MG63 (cell line): ENCODE measurements at regions not wholly inside any gene's neighbourhood (a gene's known extent, or its start where the extent isn't known, plus 50 kb on each side); places are given as distances from the start of the nearest gene placed in this dataset.

ENCODE experiments used
- DNase-seq: peaks from one replicate; pipeline ENCODE4 v3.0.0-alpha.2; 2020
- H3K27me3 ChIP-seq: fragments of 250-450 bp; sonication (Bioruptor Pico); 2 replicates; pipeline ENCODE4 v1.5.1; 2020; ENCODE audit warnings: mild to moderate bottlenecking, moderate library complexity
- H3K36me3 ChIP-seq: fragments of 250-450 bp; sonication (Bioruptor Pico); 2 replicates; pipeline ENCODE4 v1.5.1; 2020; ENCODE audit warnings: mild to moderate bottlenecking, moderate library complexity
- H3K4me3 ChIP-seq: fragments of 250-450 bp; sonication (Bioruptor Pico); 2 replicates; pipeline ENCODE4 v1.5.1; 2020; ENCODE audit warnings: mild to moderate bottlenecking, moderate library complexity
- H3K9me3 ChIP-seq: fragments of 250-450 bp; sonication (Bioruptor Pico); 2 replicates; pipeline ENCODE4 v1.5.1; 2020; ENCODE audit warnings: mild to moderate bottlenecking, moderate library complexity

DNA sequence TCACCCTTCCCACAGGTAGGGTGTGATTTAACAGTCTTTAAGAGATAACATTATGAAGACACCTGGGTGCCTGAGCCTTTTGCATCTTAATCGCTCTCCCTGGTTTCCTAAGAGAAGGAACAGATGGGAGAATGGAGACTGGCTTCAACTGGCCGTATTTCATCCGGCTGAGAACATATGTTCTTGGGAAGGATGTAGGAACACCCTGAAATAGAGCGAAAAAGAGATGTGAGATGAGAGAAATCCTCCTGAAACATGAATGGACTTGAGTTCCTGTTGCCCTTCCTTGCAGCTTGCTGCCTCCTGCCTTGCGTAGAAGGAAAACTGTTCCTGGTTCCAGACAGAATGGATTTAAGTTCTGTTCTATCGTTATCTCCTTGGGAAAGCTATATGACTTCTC, 385.4 kb upstream of the RBFOX1 start:
- H3K9me3 ChIP-seq, result no peaks in the 10 kb centered on the region
- no peaks in the 10 kb centered on the region for H3K36me3 ChIP-seq
- no peaks in the 10 kb centered on the region for H3K27me3 ChIP-seq
- DNase-seq, result no peak
- no peak overlapping the region for H3K4me3 ChIP-seq

DNA sequence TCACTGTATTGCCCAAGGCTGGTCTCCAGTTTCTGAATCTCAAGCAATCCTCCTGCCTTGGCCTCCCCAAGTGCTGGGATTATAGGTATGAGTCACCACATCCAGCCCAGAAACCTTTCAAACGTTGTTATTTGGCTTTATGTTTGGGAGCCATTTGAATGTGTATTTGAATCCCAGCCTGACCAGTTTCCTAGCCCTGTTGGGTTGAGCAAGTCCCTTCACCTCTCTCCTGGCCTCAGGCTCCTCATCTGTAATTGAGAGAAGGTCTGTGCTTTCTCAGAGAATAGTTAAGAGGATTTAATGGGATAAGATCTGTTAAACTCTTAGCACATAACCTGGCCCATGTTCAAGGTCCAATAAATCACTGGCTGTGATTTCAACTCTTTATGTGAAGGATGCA, 385.8 kb upstream of the RBFOX1 start:
- Histone ChIP-seq H3K27me3 (no peaks in the 10 kb centered on the region), H3K4me3 (no peak overlapping the region), H3K9me3 (no peaks in the 10 kb centered on the region), H3K36me3 (no peaks in the 10 kb centered on the region)
- no peak for DNase-seq

DNA sequence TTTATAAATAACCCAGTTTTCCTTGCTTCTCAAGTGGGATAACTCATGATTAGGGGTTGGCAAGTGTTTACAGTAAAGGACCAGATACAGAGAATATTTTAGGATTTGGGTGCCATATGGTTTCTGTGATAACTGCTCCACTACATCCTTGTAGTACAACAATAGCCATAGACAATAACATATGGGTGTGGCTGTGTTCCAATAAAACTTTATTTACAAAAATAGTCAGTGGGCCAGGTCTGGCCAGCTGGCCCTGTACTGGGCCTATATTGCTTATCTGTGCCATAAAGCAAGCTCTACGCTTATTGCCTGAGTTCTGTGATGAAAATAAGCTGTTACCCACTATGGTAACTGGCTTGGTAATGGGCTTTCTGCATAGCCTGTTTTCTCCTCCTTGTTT, 386.5 kb upstream of the RBFOX1 start:
- H3K4me3 ChIP-seq, result no peak overlapping the region
- H3K27me3 ChIP-seq, result no peaks in the 10 kb centered on the region
- H3K9me3 ChIP-seq, result no peaks in the 10 kb centered on the region
- H3K36me3 ChIP-seq, result no peaks in the 10 kb centered on the region
- no peak for DNase-seq

DNA sequence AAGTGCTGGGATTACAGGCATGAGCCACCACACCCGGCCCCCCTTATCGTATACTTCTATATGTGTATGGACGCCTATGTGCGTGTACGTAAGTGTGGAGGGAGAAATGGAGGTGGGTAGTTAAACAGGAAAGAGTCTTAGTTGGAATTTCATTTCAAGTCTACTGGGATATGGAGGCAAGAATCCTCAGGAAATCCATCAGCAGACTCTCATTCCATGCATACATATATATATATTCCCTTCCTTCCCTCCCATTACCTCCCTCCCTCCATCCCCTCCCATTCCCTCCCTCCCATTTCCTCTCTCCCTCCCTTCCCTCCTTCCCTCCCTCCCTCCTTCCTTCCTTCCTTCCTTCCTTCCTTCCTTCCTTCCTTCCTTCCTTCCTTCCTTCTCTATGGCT, 391.7 kb upstream of the RBFOX1 start:
- Histone ChIP-seq H3K27me3 (no peaks in the 10 kb centered on the region), H3K4me3 (no peak overlapping the region), H3K9me3 (no peaks in the 10 kb centered on the region), H3K36me3 (no peaks in the 10 kb centered on the region)
- no peak for DNase-seq

DNA sequence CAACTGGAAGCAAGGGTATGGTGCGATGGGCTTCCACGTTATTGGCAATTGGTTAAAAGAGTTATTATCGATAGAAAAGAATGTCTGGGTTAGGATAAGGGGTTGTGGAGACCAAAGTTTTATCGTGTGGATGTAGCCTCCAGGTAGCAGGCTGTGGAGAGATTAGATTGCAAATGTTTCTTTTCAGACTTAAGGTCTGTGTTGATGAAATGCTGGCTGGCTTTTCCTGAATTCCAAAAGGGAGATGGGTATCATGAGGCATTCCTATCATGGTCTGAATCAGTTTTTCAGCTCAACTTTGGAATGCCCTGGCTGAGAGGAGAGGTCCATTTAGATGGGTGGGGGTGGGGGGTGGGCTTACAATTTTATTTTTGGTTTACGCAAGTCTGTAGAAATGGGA, 395.0 kb upstream of the RBFOX1 start:
- H3K9me3 ChIP-seq, result no peaks in the 10 kb centered on the region
- no peak for DNase-seq
- no peak overlapping the region for H3K4me3 ChIP-seq
- no peaks in the 10 kb centered on the region for H3K36me3 ChIP-seq
- no peaks in the 10 kb centered on the region for H3K27me3 ChIP-seq

DNA sequence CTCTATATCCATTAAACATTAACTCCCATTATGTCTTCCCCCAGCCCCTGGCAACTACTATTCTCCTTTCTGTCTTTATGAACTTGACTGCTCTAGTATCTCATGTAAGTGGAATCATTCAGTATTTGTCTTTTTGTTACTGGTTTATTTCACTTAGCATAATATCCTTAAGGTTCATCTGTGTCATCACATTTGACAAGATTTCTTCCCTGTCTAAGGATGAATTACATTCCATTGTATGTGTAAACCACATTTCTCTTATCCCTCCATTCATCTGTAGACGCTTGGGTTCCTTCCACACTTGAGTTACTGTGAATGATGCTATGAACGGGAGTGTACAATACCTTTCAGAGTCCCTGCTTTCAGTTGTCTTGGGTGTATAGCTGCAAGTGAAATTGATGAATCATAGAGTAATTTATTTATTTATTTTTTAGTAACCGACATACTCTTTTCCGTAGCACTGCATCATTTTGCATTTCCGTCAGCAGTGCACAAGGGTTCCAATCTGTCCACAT, 399.7 kb upstream of the RBFOX1 start:
- no peak for DNase-seq
- Histone ChIP-seq H3K9me3 (no peaks in the 10 kb centered on the region), H3K36me3 (no peaks in the 10 kb centered on the region), H3K27me3 (no peaks in the 10 kb centered on the region), H3K4me3 (no peak overlapping the region)

DNA sequence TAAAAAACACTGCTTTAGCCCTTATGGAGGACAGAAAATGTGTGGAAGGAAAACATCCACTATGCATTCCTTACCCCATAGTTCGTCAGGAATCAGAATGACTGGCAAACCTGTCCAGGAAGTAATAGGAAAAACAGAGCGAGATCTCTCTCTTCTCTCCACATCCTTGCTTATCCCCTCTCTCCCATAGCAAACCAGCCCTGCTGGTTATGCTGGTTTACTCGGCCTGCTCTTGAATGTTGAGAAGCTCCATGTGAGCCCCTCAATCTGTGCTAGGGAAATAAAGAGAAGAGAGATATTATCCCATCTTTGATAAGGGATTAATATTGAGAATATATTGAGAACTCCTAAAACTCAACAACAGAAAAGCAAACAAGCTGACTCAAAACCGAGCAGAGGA, 402.8 kb upstream of the RBFOX1 start:
- Histone ChIP-seq H3K27me3 (no peaks in the 10 kb centered on the region), H3K9me3 (no peaks in the 10 kb centered on the region), H3K4me3 (no peak overlapping the region), H3K36me3 (no peaks in the 10 kb centered on the region)
- no peak for DNase-seq

DNA sequence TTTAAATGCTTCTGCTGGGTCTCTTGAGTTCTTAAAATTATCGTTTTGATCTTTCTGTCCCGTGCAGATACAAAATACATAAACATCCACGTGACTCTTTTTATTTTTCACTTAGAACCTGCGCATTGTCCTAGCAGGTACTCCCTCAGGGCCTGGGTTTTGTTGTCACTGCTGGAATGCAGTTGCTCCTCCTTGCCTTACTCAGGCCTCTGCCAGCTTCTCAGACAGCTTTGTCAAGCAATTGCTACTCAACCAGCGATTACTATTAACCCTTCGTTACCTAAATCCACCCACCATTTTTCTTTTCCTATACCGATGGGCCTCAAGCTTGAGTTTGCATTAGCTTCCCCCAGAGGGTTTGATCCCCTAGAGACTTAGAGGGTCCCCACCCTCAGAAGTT, 405.9 kb upstream of the RBFOX1 start:
- no peaks in the 10 kb centered on the region for H3K36me3 ChIP-seq
- H3K9me3 ChIP-seq, result no peaks in the 10 kb centered on the region
- DNase-seq, result no peak
- H3K4me3 ChIP-seq, result no peak overlapping the region
- H3K27me3 ChIP-seq, result no peaks in the 10 kb centered on the region

DNA sequence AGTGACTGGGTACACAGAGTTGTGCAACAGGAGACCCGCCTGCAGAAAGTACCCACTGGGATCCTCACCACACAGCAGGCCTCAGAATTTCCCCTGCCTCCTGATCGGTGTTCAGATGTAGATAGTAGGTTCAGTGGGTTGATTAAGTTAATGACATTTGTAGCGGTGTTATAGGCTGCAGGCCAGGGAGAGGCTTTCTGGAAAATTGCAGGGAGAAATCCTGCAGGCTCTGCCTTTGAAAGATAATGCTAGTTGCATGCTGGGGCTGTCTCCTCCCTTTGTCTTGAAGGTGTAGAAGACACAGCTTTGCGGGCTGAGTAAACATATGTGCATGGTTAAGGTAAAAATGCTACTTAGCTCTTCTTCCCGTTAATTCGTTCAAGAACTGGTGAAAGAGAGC, 406.3 kb upstream of the RBFOX1 start:
- Histone ChIP-seq H3K36me3 (no peaks in the 10 kb centered on the region), H3K27me3 (no peaks in the 10 kb centered on the region), H3K4me3 (no peak overlapping the region), H3K9me3 (no peaks in the 10 kb centered on the region)
- no peak for DNase-seq

DNA sequence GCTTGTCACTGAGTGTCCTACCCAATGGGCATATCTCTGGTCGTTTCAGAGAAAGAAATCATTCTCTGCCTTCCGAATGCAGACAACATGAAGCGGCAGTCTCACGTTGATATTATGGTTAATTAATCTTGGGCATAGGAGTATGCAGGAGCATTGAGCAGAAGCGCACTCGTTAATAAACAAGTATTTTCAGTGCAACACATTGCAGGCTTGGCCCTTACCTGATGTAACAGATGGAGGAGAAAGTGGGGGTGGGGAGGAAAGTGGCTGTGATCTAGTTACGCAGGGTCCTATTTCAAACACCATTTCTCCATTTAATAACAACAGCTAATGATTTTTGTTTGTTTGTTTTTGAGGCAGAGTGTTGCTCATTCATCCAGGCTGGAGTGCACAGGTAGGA, 414.0 kb upstream of the RBFOX1 start:
- H3K27me3 ChIP-seq, result no peaks in the 10 kb centered on the region
- H3K9me3 ChIP-seq, result no peaks in the 10 kb centered on the region
- H3K4me3 ChIP-seq, result no peak overlapping the region
- DNase-seq, result no peak
- no peaks in the 10 kb centered on the region for H3K36me3 ChIP-seq

DNA sequence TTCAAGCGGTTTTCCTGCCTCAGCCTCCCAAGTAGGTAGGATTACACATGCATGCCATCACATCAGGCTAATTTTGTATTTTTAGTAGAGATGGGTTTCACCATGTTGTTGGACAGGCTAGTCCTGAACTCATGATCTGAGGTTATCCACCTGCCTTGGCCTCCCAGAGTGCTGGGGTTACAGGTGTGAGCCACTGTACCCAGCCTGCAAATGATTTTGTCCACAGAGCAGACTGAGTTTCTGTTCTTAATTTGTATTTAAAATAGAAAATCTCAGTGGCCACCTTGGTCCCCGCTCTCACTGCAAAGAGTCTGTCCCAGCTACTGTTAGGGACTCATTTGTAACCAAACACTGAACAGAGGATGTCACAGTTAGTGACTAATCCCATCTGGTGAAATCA, 415.7 kb upstream of the RBFOX1 start:
- Histone ChIP-seq H3K4me3 (no peak overlapping the region), H3K27me3 (no peaks in the 10 kb centered on the region), H3K9me3 (no peaks in the 10 kb centered on the region), H3K36me3 (no peaks in the 10 kb centered on the region)
- DNase-seq, result no peak

DNA sequence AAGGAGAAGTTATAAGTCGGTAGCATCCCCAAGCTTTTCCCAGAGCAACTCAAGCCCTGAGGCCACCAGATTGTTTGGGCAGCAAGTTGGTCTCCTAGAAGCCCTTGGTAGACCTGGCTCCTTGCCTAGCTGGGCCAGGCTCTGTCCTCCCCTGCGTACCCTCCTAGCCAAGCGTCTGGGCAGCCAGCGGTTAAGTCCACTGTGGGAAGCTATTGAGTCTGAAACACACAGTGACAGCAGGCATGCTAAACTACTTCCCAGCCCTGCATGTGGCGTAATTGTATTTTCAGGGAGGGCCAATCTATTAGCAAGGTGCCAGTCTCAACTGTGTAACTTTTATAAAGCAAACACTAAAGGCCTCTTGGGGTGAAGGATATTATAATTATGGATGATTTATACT, 419.1 kb upstream of the RBFOX1 start:
- no peak overlapping the region for H3K4me3 ChIP-seq
- no peaks in the 10 kb centered on the region for H3K27me3 ChIP-seq
- DNase-seq, result no peak
- H3K36me3 ChIP-seq, result no peaks in the 10 kb centered on the region
- no peaks in the 10 kb centered on the region for H3K9me3 ChIP-seq

DNA sequence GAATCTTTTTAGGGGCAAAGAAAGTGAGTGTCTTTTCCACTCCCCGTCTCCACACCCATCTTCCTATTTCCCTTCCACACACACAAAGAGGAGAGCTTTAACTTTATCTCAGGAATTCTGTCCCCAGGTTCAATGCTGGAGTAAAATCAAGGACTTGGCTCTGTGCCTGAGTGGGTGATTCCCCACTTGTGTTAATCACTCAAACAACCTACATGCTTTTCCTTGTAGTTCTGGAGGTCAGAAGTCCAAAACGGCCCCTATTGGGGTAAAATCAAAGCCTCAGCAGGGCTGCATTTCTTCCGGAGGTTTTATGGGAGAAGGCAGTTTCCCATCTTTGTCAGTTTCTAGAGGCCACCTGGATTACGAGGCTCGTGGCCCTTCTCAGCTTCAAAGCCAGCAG, 422.3 kb upstream of the RBFOX1 start:
- DNase-seq, result no peak
- Histone ChIP-seq H3K4me3 (no peak overlapping the region), H3K9me3 (no peaks in the 10 kb centered on the region), H3K27me3 (no peaks in the 10 kb centered on the region), H3K36me3 (no peaks in the 10 kb centered on the region)

DNA sequence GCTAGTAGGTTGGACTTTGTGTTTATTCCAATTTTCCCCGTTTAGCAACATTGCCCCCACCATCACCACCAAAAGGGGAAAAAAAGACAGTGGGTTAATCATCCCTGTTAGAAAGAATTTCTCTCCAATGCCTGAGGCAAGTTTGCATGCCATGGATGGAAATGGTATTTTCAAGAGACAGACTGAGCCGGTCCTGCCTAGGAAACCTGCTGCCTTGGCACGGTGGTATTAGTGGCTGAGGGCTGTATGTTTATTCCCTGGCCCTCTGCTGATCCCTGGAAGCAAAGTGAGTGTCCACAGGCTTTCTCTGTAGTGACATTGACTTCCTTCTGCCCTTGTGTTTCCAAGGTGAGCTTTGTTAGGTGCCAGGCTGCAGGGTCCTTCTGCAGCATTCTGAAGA, 427.0 kb upstream of the RBFOX1 start:
- H3K36me3 ChIP-seq, result no peaks in the 10 kb centered on the region
- DNase-seq, result no peak
- no peak overlapping the region for H3K4me3 ChIP-seq
- H3K27me3 ChIP-seq, result no peaks in the 10 kb centered on the region
- H3K9me3 ChIP-seq, result no peaks in the 10 kb centered on the region

DNA sequence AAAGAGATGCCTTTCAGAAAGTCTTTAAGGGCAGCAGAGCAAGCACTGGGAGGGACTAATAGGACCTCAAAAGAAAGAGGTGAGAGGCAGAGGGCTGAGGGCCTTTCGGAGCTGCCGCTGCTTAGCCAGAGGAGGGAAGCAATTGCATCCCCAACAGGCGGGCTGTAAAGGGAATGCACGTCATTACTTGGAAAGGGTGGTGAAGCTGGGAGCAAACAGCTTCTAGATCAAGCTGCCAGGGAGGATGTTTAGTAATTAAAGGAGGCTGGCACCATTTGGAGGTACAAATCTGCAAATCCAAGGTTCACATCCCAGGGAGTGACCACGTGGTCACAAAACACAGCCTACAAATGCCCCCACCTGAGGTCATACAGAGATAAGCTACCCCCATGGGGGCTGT, 429.0 kb upstream of the RBFOX1 start:
- Histone ChIP-seq H3K36me3 (no peaks in the 10 kb centered on the region), H3K27me3 (no peaks in the 10 kb centered on the region), H3K9me3 (no peaks in the 10 kb centered on the region), H3K4me3 (no peak overlapping the region)
- DNase-seq, result no peak

DNA sequence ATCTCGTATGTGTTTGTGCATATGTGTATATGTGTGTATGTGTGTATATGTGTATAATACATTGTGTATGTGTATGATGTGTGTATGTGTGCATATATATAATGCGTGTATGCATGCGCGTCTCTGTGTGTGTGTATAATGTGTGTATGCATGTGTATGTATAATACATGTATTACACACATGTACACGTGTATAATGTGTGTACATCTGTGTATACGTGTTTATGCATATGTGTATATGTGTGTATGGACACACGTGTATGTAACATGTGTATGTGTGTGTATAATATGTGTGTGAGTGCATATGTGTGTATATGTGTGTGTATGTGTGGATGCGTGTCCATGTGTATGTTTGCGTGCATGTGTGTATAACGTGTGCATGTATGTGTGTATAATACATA, 433.7 kb upstream of the RBFOX1 start:
- Histone ChIP-seq H3K36me3 (no peaks in the 10 kb centered on the region), H3K27me3 (no peaks in the 10 kb centered on the region), H3K9me3 (no peaks in the 10 kb centered on the region), H3K4me3 (no peak overlapping the region)
- no peak for DNase-seq

DNA sequence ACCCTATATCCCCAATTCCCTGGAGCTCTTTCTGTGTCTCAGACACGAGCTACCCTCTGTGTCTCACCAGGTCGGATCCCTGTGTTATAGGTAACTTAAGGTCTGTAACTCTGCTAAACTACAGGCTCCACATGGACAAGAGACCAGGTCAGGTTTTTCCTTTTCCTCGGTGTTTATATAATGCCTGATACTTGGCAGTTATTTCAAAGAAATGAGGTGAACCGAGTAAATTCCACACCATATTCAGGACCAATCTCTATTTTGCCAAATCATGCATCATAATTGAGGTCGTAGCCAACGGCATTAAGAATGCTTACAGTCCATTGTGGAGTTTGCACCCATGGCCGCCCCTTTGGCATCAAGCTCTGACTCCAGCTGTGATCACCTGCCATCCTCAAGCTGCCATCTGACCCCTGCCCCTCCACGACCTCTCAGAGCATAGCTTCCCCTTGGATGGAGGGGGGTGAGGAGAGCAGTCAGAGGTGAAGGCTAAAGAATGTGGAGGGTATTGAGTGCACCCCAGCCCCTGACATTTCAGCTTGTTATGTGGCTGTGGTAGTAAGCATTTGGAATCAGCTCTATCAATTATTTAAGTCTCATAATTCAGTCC, 434.7 kb upstream of the RBFOX1 start:
- H3K4me3 ChIP-seq, result no peak overlapping the region
- DNase-seq, result no peak
- no peaks in the 10 kb centered on the region for H3K36me3 ChIP-seq
- no peaks in the 10 kb centered on the region for H3K27me3 ChIP-seq
- no peaks in the 10 kb centered on the region for H3K9me3 ChIP-seq

DNA sequence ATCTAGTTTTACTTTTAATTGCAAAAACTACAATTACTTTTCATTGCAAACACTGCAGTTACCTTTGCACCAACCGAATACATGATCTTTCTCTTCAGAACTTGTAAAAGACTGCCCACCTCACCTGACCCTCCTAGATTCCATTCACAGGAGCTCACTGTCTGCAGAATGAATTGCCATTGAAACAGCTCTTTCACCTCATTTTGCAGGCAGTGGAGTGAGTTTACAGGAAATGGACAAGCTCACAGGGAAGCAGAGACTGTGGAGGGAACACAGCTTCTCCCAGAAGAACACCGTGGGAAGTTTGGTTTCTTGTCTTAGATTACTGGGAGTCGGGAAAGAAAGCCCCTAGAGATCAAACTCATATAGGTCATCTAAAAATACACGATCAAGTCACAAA, 439.7 kb upstream of the RBFOX1 start:
- no peak overlapping the region for H3K4me3 ChIP-seq
- H3K36me3 ChIP-seq, result no peaks in the 10 kb centered on the region
- DNase-seq, result no peak
- no peaks in the 10 kb centered on the region for H3K27me3 ChIP-seq
- no peaks in the 10 kb centered on the region for H3K9me3 ChIP-seq

DNA sequence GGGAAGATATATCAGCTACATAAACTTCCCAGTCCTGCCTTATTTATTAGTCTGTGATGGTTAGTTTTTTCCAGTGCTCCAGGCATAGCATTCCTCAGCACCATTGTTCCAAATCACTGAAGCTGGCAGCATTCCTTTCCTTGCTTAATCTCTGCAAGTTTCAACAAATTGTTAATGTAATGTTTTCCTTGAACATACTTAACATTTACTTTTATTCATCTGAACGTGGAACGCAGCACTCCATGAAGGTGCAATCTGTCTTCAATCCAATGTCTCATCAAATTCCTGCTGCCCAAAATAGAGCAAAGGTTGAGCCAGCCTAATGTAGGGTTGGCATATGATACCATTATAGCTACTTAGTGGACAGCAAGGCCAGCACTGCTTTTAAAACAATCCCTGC, 441.1 kb upstream of the RBFOX1 start:
- H3K27me3 ChIP-seq, result no peaks in the 10 kb centered on the region
- no peak for DNase-seq
- no peaks in the 10 kb centered on the region for H3K36me3 ChIP-seq
- no peaks in the 10 kb centered on the region for H3K9me3 ChIP-seq
- H3K4me3 ChIP-seq, result no peak overlapping the region
